Mesothelial cell of epicardium (in vitro differentiated cells): ENCODE measurements at regions not wholly inside any gene's neighbourhood (a gene's known extent, or its start where the extent isn't known, plus 50 kb on each side); places are given as distances from the start of the nearest gene placed in this dataset.
"Not testable (repeated sequence)": the region's sequence is repeated elsewhere in the genome, so short reads cannot be mapped to it uniquely, and the experiment has no call there.

Source experiments
- DNase-seq, 2 experiments: peaks; one replicate each; pipeline ENCODE4 v3.0.0; 2021; ENCODE audit warnings: low spot score in 2 of 2; ENCODE audit not compliant: unreplicated experiment in 2 of 2
- H3K27ac Mint-ChIP-seq: 2 replicates; pipeline ENCODE4 v1.8.0; 2021; ENCODE audit warnings: mixed read lengths
- H3K27me3 Mint-ChIP-seq: 2 replicates; pipeline ENCODE4 v1.8.0; 2021; ENCODE audit warnings: low read depth, mixed read lengths
- H3K36me3 Mint-ChIP-seq: 2 replicates; pipeline ENCODE4 v1.8.0; 2021; ENCODE audit warnings: mixed read lengths
- H3K4me1 Mint-ChIP-seq: 2 replicates; pipeline ENCODE4 v1.8.0; 2021; ENCODE audit warnings: mixed read lengths
- H3K4me3 Mint-ChIP-seq: 2 replicates; pipeline ENCODE4 v1.8.0; 2021; ENCODE audit warnings: mild to moderate bottlenecking, moderate library complexity, mixed read lengths
- H3K9me3 Mint-ChIP-seq: 2 replicates; pipeline ENCODE4 v1.8.0; 2021; ENCODE audit warnings: mixed read lengths
- TF ChIP-seq, protein P1 (sequence below): fragments of 200-600 bp; sonication (generic); IDR thresholded peaks from one replicate; pipeline ENCODE4 v1.5.0; 2021; ENCODE audit warnings: antibody characterized with exemption; ENCODE audit not compliant: unreplicated experiment

- H3K27me3 Mint-ChIP-seq: no peaks in the 10 kb centered on the region
These were observed 901.3 kb upstream of the CITED2 start for GRCh38 chr6:140275725-140276124.

GRCh38 chr6:140274548-140274947, 900.1 kb upstream of the CITED2 start:
- TF ChIP-seq, protein P1, sequence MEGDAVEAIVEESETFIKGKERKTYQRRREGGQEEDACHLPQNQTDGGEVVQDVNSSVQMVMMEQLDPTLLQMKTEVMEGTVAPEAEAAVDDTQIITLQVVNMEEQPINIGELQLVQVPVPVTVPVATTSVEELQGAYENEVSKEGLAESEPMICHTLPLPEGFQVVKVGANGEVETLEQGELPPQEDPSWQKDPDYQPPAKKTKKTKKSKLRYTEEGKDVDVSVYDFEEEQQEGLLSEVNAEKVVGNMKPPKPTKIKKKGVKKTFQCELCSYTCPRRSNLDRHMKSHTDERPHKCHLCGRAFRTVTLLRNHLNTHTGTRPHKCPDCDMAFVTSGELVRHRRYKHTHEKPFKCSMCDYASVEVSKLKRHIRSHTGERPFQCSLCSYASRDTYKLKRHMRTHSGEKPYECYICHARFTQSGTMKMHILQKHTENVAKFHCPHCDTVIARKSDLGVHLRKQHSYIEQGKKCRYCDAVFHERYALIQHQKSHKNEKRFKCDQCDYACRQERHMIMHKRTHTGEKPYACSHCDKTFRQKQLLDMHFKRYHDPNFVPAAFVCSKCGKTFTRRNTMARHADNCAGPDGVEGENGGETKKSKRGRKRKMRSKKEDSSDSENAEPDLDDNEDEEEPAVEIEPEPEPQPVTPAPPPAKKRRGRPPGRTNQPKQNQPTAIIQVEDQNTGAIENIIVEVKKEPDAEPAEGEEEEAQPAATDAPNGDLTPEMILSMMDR: no peak
- H3K36me3 Mint-ChIP-seq: no peaks in the 10 kb centered on the region
- no peak overlapping the region for H3K4me3 Mint-ChIP-seq
- no peaks in the 10 kb centered on the region for H3K27me3 Mint-ChIP-seq
- H3K4me1 Mint-ChIP-seq: peaks cover 6% of the 10 kb centered on the region
- H3K9me3 Mint-ChIP-seq: no peaks in the 10 kb centered on the region
- DNase-seq: no peak
- H3K27ac Mint-ChIP-seq: no peak overlapping the region

More at GRCh38 chr6:140275725-140276124, 901.3 kb upstream of the CITED2 start:
- DNase-seq: no peak
- H3K27ac Mint-ChIP-seq: no peak overlapping the region
- peaks cover 3% of the 10 kb centered on the region for H3K9me3 Mint-ChIP-seq
- no peak overlapping the region for H3K4me3 Mint-ChIP-seq
- TF ChIP-seq, protein P1: no peak
- peaks cover 6% of the 10 kb centered on the region for H3K4me1 Mint-ChIP-seq
- H3K36me3 Mint-ChIP-seq: no peaks in the 10 kb centered on the region

- H3K4me1 Mint-ChIP-seq: peaks cover 6% of the 10 kb centered on the region
- no peak overlapping the region for H3K27ac Mint-ChIP-seq
- TF ChIP-seq, protein P1: no peak
- H3K4me3 Mint-ChIP-seq: no peak overlapping the region
- peaks cover 8% of the 10 kb centered on the region for H3K9me3 Mint-ChIP-seq
- no peaks in the 10 kb centered on the region for H3K27me3 Mint-ChIP-seq
- DNase-seq: no peak
- no peaks in the 10 kb centered on the region for H3K36me3 Mint-ChIP-seq
These were observed 897.4 kb upstream of the CITED2 start for GRCh38 chr6:140271759-140272377.

DNA sequence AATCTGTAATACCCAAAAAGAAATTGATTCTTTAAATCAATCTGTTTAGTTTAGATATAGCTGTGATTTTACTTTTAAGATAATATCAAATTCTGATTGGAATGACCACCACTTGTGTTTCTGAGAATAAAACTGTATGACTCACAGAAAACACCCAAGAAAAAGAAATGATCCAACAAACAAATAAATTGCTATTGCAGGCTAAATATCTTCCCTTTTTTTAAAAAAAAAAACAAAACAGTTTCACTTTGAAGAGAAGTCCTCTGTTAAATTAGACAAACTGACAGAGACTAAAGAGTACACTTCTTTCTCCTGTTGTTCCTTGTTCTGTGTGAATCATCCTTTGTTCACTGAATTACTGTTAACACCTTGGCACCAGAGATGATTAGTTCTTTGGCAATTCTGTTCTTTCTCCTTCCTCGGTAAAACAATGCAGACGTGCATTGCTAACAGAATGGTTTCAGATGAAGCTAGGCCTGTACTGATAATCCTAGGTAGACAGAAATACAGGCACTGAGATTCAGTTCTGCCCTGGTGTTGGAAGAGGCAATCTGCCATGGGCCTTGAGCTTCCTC, 895.2 kb upstream of the CITED2 start:
- Mint-ChIP-seq H3K9me3 (peaks cover 12% of the 10 kb centered on the region), H3K36me3 (no peaks in the 10 kb centered on the region), H3K4me1 (peaks cover 6% of the 10 kb centered on the region), H3K27me3 (no peaks in the 10 kb centered on the region), H3K27ac (peak overlapping the region; percentile 4), H3K4me3 (no peak overlapping the region)
- TF ChIP-seq, protein P1: no peak
- no peak for DNase-seq

DNA sequence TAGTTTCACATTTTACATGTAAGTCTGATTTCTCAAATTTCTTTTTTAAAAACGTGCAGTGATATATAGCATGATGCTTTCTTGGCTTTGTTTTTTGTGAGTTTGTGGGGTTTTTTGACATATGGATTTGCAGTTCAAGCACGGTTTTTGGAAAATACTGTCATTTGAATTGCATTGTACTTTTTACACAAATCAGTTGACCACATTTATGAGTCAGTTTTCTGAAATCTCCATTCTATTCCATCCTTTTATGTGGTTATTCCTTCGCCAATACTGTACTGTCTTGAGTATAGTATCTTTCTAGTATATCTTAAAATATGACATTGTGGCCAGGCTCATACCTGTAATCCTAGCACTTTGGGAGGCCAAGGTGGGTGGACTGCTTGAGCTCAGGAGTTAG, 890.0 kb upstream of the CITED2 start:
- no peak overlapping the region for H3K4me3 Mint-ChIP-seq
- H3K27me3 Mint-ChIP-seq: no peaks in the 10 kb centered on the region
- TF ChIP-seq, protein P1: no peak
- H3K36me3 Mint-ChIP-seq: peaks cover 3% of the 10 kb centered on the region
- DNase-seq: no peak
- no peak overlapping the region for H3K27ac Mint-ChIP-seq
- H3K4me1 Mint-ChIP-seq: no peaks in the 10 kb centered on the region
- H3K9me3 Mint-ChIP-seq: peaks cover 30% of the 10 kb centered on the region

DNA sequence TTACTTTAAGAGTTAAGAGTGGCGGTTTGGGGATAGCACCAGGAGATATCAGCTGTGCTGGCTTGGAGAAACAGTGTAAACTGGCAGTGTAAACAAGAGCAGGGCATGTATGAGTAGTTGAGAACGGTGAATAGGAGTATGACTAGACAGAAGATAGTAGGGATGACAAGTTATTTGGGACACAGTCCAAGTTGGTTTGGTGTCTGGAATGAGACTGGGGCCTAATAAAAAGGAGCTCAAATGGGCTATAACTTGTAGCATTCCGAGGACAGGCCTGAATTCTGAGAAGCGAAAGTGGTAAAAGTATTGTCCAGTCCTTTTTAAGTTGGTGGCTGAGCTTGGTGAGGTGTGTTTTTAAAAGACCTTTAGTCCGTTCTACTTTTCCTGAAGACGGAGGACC, 883.9 kb upstream of the CITED2 start:
- DNase-seq, H3K27me3 Mint-ChIP-seq, H3K27ac Mint-ChIP-seq, H3K36me3 Mint-ChIP-seq, H3K4me1 Mint-ChIP-seq, H3K4me3 Mint-ChIP-seq: not testable (repeated sequence)
- H3K9me3 Mint-ChIP-seq: peaks cover 18% of the 10 kb centered on the region
